HFF-Myc (cell line): ENCODE measurements at regions not wholly inside any gene's neighbourhood (a gene's known extent, or its start where the extent isn't known, plus 50 kb on each side); places are given as distances from the start of the nearest gene placed in this dataset.
"Not testable (repeated sequence)": the region's sequence is repeated elsewhere in the genome, so short reads cannot be mapped to it uniquely, and the experiment has no call there.

Experiments
- DNase-seq: peaks from one replicate; pipeline ENCODE4 v3.0.0-alpha.2; 2011; ENCODE audit warnings: low read depth; ENCODE audit errors: extremely low read depth
- H3K4me3 ChIP-seq: replicated peaks from 2 replicates; pipeline ENCODE4 v1.5.1; 2011; ENCODE audit warnings: low read depth, mild to moderate bottlenecking, control low read depth, low read length
- CTCF ChIP-seq: IDR thresholded peaks from 2 replicates; pipeline ENCODE4 v1.5.1; 2012; ENCODE audit warnings: mild to moderate bottlenecking, low read depth, low read length, control low read depth; ENCODE audit errors: missing control alignments

- TF ChIP-seq CTCF = no peak
- DNase-seq = no peak
Measured at GRCh38 chr3:130800829-130801228, 54.2 kb upstream of the PIK3R4 start.

GRCh38 chr3:130801473-130801872, 54.8 kb upstream of the PIK3R4 start:
- TF ChIP-seq CTCF = no peak
- no peak overlapping the region for H3K4me3 ChIP-seq
- DNase-seq = no peak

More at GRCh38 chr3:130800829-130801228, 54.2 kb upstream of the PIK3R4 start:
- no peak overlapping the region for H3K4me3 ChIP-seq

- TF ChIP-seq CTCF = no peak
- no peak overlapping the region for H3K4me3 ChIP-seq
- DNase-seq = no peak
Measured at GRCh38 chr3:130811557-130811956, 64.9 kb upstream of the PIK3R4 start.

- H3K4me3 ChIP-seq = no peak overlapping the region
- TF ChIP-seq CTCF = no peak
- no peak for DNase-seq
Measured at GRCh38 chr3:130814691-130815472, 68.3 kb upstream of the PIK3R4 start.

GRCh38 chr3:130816561-130817445, 70.2 kb upstream of the PIK3R4 start:
- no peak for DNase-seq
- no peak for TF ChIP-seq CTCF
- H3K4me3 ChIP-seq = no peak overlapping the region

GRCh38 chr3:130818066-130818465, 71.4 kb upstream of the PIK3R4 start:
- H3K4me3 ChIP-seq, DNase-seq: not testable (repeated sequence)

- TF ChIP-seq CTCF = no peak
- H3K4me3 ChIP-seq = no peak overlapping the region
- peak; percentile 4 for DNase-seq
Measured at GRCh38 chr3:130820976-130821375, 72.9 kb upstream of the ATP2C1 start.
